HG03196 (cell line): ENCODE measurements at regions not wholly inside any gene's neighbourhood (a gene's known extent, or its start where the extent isn't known, plus 50 kb on each side); places are given as distances from the start of the nearest gene placed in this dataset.
"Not testable (repeated sequence)": the region's sequence is repeated elsewhere in the genome, so short reads cannot be mapped to it uniquely, and the experiment has no call there.

Experiments
- ATAC-seq: cut with Tn5 transposase; IDR thresholded peaks from one replicate; pipeline ENCODE4 v1.9.1; 2021; ENCODE audit not compliant: unreplicated experiment

DNA sequence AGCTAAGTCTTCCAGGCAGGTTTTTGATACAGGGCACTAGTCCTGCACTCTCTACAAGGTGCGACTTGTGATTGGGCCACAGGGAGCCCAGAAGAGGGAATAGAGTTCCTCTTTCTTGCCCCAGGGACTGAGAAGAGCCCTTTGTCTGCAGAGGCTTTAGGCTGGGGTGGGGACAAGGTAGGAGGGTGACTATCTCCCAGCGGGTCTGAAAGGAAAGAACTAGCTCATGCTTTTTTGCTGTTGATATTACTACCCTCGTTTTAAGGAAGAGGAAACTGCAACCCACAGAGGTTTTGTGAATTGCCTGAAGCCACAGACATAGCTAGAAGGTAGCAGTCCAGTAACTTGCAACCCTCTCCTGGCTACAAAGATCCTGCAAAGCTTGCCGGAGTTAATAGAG is 615.2 kb downstream of the MATN1 start:
- no peak for ATAC-seq

- no peak for ATAC-seq
Measured at GRCh38 chr1:30106125-30106524, 617.3 kb downstream of the MATN1 start.

DNA sequence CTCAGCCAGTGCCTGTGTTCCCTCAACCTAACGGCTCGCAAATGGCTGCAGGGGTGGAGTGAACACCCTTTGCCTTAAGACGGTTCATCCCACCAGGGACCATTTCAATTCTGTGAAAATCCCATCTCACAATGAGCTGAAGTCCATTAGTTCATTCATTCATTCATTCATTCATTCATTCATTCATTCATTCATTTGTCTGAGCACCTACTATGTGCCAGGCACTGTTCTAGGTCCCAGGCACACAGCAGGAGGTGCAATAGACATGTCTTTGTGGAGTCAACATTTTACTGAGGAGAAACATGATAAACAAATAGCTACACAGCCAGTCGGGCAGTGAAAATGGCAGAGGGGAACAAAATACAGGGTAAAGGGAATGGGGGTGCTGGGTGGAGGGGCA is 618.8 kb downstream of the MATN1 start:
- ATAC-seq, result no peak

- no peak for ATAC-seq
Measured at GRCh38 chr1:30103708-30104411, 619.5 kb downstream of the MATN1 start.

GRCh38 chr1:30102605-30103004 is 620.8 kb downstream of the MATN1 start:
- no peak for ATAC-seq

- no peak for ATAC-seq
Measured at GRCh38 chr1:30101487-30102227, 621.7 kb downstream of the MATN1 start.

DNA sequence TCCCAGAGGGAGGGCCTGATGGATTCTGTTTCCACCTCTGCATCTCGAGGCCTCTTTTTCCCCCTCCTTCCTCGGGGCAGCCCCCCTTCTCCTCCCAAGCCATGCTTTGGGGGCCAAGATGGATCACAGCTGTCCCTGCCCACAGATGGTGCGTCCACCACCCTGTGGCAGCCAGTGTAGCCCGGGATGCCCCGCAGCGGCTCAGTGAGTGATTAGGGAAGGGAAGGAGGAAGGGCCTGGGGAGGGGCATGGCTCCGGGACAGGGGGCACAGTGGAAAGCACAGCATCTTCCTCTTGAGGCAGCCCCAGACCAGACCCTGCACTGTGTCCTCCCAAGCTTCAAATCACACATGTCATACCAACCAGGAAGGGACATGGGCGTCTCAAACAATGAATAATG is 622.4 kb downstream of the MATN1 start:
- no peak for ATAC-seq

GRCh38 chr1:30100524-30100862 is 622.9 kb downstream of the MATN1 start:
- no peak for ATAC-seq

DNA sequence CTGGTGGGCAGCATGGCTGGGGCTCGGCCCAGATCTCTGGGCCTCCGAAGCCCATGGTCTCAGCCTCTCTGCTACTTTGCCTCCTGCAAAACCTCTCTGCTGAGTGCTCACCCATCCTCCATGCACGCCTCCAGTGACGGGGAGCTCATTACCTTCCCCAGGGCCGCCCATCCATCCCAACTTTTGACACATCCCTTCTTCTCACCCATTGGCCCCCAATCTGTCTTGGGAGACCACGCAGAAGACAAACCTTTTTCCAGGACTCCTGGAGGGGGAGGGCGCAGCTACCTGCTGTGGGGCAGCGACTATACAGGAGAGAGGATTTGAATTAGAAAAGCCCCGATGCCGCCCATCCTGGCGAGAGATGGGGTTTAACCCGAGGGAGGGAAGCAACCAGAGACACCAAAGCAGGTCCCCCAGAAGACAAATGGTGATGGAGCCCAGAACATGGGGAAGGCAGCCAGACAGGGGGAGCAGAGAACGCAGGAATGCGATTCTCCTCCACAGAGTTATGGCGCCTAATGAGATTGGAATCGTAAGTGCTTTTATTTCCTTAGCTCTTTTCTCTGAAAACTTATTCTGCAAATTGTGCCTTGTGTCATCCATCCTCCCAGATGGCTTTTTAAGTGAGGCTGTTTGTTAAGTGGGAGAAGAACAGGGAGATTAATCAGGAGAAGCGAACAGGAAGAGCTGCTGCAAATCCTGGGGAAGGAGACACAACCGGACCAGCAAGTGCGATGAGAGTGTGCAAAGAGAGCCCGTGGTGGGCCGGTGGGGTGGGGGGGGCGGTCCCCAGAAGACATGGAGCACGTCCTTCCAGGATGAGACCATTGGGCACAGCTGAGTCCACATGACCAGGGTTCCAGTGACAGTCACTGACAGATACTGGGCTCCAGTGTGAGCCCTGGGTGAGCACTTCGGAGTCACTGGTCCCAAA is 623.5 kb downstream of the MATN1 start:
- no peak for ATAC-seq

DNA sequence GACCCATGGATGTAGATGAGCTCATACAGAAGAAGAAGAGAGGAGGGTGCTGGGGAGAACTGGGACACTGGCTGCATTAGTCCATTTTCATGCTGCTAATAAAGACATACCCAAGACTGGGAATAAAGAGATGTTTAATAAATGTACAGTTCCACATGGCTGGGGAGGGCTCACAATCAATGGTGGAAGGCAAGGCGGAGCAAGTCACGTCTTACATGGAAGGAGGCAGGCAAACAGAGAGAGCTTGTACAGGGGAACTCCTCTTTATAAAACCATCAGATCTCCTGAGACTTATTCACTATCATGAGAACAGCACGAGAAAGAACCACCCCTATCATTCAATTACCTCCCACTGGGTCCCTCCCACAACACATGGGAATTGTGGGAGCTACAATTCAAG is 625.5 kb downstream of the MATN1 start:
- ATAC-seq, result not testable (repeated sequence)

DNA sequence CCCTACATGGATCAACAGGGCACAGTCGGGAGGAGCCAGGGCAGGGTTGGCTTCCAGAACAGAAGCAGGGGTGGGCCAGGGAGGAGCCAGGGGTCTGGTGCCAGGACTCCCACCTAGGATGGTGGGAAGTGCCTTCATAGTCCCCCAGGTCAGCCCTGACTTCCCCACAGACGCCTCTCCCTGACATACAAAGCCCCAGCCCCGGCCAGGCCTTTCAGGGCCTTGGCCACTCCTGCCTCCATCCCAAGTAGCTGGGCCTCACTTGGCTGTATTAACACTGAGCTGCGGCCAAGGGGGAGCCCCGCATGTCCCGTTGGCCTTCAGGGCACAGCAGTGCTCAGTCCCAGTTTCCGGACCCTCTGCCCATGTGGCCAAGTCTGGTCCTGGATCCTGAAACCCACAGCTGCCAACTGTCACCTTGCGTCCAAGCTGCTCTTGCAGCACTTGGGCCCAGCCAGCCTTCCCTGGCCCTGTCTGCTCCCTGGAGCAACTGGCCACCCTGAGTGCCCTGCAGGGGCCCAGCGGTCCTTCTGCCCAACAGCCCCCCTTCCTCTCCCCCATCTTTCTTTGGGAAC is 627.8 kb downstream of the MATN1 start:
- ATAC-seq, result no peak

DNA sequence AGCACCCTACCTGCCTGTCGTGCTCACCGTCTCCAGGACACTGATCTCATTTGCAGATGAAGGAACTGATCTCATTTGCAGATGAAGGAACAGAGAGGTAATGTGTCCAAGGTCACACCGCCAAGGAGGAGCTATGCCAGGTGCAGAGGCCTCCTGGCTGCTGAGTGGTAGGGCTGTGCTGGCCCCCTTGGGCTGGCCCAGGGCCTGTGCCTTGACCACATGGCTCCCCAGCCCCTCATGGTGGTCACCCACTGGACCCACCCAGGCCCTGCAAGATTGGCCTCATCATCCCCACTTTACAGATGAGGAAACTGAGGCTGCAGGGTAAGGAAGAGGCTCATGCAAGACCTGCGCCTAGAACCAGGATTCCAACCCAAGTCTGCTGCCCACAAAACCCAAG is 628.3 kb downstream of the MATN1 start:
- ATAC-seq, result no peak

DNA sequence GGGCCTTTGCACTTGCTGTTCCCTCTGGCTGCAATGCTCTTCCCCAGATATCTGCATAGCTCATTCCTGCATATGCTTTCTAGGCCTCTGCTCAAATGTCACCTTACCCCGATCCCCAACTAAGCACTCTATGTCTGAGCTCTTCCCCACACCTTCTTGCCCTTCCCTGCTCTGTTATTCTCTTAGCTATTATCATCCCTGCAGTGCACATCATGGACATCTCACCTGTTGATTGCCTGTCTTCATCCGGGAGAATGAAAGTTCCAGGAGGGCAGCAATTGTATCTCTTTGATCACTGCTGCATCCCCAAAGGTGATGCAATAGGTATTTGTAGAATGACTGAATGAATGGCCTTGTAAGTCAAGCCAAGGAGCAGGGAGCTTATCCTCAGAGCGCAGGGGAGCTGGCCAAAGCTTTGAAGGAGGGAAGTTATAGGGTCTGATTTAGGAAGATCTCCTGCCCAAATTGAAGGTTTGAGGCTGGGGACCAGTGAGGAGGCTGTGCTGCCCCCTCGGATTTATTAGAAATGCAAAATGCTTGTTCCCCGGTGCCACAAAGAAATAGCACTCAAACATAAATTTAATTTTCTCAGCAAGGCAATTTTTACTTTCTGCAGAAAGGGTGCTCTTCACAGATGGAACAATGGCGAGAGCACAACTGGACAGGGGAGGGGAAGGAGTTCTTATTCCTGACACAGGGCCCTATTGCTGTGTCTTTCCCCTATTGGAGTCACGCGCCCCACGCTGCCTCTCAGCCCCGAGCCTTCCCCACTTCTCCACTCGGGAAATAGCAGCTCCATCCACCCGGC is 631.1 kb downstream of the MATN1 start:
- no peak for ATAC-seq

- ATAC-seq, result no peak
Measured at GRCh38 chr1:30090162-30090820, 633.1 kb downstream of the MATN1 start.

GRCh38 chr1:30089024-30089430 is 634.4 kb downstream of the MATN1 start:
- ATAC-seq, result no peak

DNA sequence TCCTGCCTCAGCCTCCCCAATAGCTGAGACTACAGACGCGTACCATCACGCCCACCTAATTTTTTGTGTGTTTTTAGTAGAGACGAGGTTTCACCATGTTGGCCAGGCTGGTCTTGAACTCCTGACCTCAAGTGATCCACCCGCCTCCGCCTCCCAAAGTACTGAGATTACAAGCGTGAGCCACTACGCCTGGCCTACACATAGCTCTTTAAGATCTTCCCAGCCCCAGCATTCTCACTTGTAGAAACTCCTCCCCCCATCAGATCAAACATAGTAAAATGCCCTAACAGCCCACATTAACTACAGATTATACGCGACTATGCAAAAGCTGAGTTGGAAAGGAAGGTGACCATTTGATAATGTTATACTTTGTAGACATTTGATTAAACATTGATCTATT is 634.8 kb downstream of the MATN1 start:
- ATAC-seq, result no peak

- no peak for ATAC-seq
Measured at GRCh38 chr1:30087465-30087864, 635.9 kb downstream of the MATN1 start.

DNA sequence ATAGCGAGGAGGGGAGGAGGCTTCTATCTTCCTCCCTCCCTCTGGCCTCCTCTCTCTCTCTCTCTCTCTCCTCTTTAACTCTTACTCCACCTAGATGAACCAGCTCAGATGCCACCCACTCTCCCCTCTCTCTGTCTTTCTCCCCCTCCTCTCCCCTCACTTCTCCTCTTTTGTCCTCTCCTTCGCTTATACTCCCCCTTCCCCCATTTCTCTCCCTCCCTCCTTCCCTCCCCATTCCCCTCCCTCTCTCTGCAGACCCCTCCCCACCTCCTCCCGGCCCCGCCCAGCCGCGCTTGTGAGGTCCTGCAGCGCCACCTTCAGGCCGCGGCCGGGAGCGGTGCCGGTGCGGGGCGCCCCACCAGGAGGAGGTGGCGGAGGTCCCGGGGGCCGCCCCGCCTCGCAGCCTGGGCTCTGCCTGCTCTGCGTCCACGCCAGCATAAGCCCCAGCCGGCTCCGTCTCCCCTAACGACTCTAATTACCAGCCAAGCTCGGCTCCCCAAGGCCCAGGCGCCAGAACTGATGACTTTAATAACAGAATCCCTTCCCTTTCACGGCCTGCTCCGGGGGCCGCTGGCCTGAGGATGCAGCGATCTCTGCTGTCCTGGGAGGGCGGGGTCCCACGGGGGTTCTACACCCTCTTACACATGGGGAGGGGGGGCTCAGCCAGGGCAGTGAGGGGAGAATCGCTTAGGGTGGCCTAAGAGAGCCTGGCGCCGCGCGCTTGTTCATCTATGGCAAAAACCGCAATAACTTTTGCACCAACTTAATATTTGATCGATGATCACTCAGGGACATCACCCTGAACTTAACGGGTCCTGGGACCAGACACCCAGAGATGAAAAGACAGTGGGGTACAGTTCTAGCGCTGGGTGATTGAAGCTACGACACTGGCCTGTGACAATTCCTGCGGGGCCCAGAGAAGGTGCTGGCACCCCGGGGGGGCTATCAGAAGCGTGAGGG is 637.3 kb downstream of the MATN1 start:
- no peak for ATAC-seq
